NB4 (cell line): ENCODE measurements at regions not wholly inside any gene's neighbourhood (a gene's known extent, or its start where the extent isn't known, plus 50 kb on each side); places are given as distances from the start of the nearest gene placed in this dataset.

ENCODE experiments used
- DNase-seq: peaks from one replicate; pipeline ENCODE4 v3.0.0; 2010; ENCODE audit warnings: low read depth
- H3K4me3 ChIP-seq: one replicate; pipeline ENCODE4 v1.5.1; 2011; ENCODE audit warnings: mild to moderate bottlenecking, low read depth, low read length, moderate library complexity
- CTCF ChIP-seq: IDR thresholded peaks from one replicate; pipeline ENCODE4 v1.5.1; 2012; ENCODE audit warnings: low read depth, low read length
- MAX ChIP-seq: IDR thresholded peaks from 2 replicates; pipeline ENCODE4 v1.6.1; 2011; ENCODE audit warnings: low read depth, low read length
- MYC ChIP-seq: IDR thresholded peaks from 2 replicates; pipeline ENCODE4 v1.6.1; 2011; ENCODE audit warnings: low read depth, low read length
- POLR2A ChIP-seq: IDR thresholded peaks from 2 replicates; pipeline ENCODE4 v1.6.1; 2011; ENCODE audit warnings: mild to moderate bottlenecking; ENCODE audit not compliant: insufficient read length; ENCODE audit errors: extremely low read depth

- TF ChIP-seq POLR2A (no peak), MAX (no peak), MYC (no peak), CTCF (no peak)
- H3K4me3 ChIP-seq = no peak overlapping the region
- no peak for DNase-seq
These were observed 178.8 kb upstream of the C9orf72 start for GRCh38 chr9:27752069-27752468.

GRCh38 chr9:27755846-27756245, 182.6 kb upstream of the C9orf72 start:
- H3K4me3 ChIP-seq = no peak overlapping the region
- TF ChIP-seq CTCF = no peak
- TF ChIP-seq MAX = no peak
- TF ChIP-seq POLR2A = no peak
- TF ChIP-seq MYC = no peak
- DNase-seq = no peak

- no peak for TF ChIP-seq MAX
- TF ChIP-seq MYC = no peak
- no peak for TF ChIP-seq CTCF
- TF ChIP-seq POLR2A = no peak
- H3K4me3 ChIP-seq = no peak overlapping the region
- DNase-seq = no peak
These were observed 183.1 kb upstream of the C9orf72 start for GRCh38 chr9:27756418-27756817.

GRCh38 chr9:27763831-27764230, 190.6 kb upstream of the C9orf72 start:
- TF ChIP-seq MAX = no peak
- TF ChIP-seq MYC = no peak
- no peak for TF ChIP-seq CTCF
- TF ChIP-seq POLR2A = no peak
- H3K4me3 ChIP-seq = no peak overlapping the region
- no peak for DNase-seq

GRCh38 chr9:27765266-27766072, 192.2 kb upstream of the C9orf72 start:
- no peak for DNase-seq
- TF ChIP-seq MYC (no peak), MAX (no peak), POLR2A (no peak)
- H3K4me3 ChIP-seq = no peak overlapping the region

- TF ChIP-seq MAX (no peak), POLR2A (no peak), CTCF (no peak), MYC (no peak)
- no peak overlapping the region for H3K4me3 ChIP-seq
- DNase-seq = no peak
These were observed 193.0 kb upstream of the C9orf72 start for GRCh38 chr9:27766073-27766835.
